GM12872 (cell line): ENCODE measurements at regions not wholly inside any gene's neighbourhood (a gene's known extent, or its start where the extent isn't known, plus 50 kb on each side); places are given as distances from the start of the nearest gene placed in this dataset.

Experiments
- CTCF ChIP-seq: IDR thresholded peaks from 3 replicates; pipeline ENCODE4 v1.5.1; 2011; ENCODE audit warnings: low read depth, mild to moderate bottlenecking, low read length, moderate library complexity; ENCODE audit not compliant: insufficient read depth

GRCh38 chr13:80604098-80604497, 263.2 kb upstream of the SPRY2 start:
- no peak for TF ChIP-seq CTCF

GRCh38 chr13:80603351-80603750, 262.4 kb upstream of the SPRY2 start:
- TF ChIP-seq CTCF: no peak

- no peak for TF ChIP-seq CTCF
Measured at GRCh38 chr13:80599765-80600164, 258.8 kb upstream of the SPRY2 start.

GRCh38 chr13:80598189-80598588, 257.3 kb upstream of the SPRY2 start:
- TF ChIP-seq CTCF: no peak

- no peak for TF ChIP-seq CTCF
Measured at GRCh38 chr13:80591976-80592740, 251.2 kb upstream of the SPRY2 start.

- no peak for TF ChIP-seq CTCF
Measured at GRCh38 chr13:80590551-80590950, 249.6 kb upstream of the SPRY2 start.

GRCh38 chr13:80586356-80586755, 245.4 kb upstream of the SPRY2 start:
- no peak for TF ChIP-seq CTCF

- no peak for TF ChIP-seq CTCF
Measured at GRCh38 chr13:80585531-80585930, 244.6 kb upstream of the SPRY2 start.
